RPMI7951 (cell line): ENCODE measurements at regions not wholly inside any gene's neighbourhood (a gene's known extent, or its start where the extent isn't known, plus 50 kb on each side); places are given as distances from the start of the nearest gene placed in this dataset.
"Not testable (repeated sequence)": the region's sequence is repeated elsewhere in the genome, so short reads cannot be mapped to it uniquely, and the experiment has no call there.

Source experiments
- DNase-seq: peaks from one replicate; pipeline ENCODE4 v3.0.0-alpha.2; 2012; ENCODE audit warnings: low read depth

DNA sequence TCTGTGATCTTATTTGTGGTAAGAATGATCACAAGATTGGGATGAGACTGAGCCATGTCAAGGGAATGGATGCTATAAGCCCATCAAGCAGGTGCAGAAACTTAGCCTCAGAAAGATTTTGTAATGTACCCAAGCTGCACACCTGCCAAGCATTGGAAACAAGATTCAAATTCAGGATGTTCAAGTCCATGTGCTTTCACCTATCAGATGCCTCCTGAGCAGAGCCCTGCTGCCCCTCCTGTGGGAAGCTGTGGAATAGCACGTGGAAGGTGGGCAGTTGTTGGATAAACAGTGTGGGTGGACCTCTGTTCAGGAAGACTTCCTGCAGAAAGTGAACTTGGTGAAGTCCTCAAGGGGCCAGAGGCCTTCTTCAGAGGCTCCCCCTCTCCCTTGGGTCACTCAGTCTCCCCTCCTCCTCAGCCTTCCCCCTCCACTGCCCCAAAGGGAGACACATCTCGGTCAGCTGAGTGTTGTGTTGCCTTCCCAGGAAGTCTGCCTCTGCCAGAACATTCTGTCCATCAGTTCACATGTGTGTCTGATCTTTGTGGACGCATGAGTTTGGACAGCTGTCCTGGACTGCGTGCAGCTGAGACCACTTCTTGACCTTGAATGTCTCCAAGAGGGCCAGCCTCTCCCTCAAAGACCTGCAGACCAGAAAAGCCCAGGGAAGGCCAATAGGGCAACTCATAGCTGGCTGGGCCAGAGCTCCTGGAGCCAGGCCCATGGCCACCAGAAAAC lies 186.1 kb downstream of the INHBB start:
- no peak for DNase-seq

- DNase-seq = no peak
These were observed 187.7 kb downstream of the INHBB start for GRCh38 chr2:120533625-120534024.

DNA sequence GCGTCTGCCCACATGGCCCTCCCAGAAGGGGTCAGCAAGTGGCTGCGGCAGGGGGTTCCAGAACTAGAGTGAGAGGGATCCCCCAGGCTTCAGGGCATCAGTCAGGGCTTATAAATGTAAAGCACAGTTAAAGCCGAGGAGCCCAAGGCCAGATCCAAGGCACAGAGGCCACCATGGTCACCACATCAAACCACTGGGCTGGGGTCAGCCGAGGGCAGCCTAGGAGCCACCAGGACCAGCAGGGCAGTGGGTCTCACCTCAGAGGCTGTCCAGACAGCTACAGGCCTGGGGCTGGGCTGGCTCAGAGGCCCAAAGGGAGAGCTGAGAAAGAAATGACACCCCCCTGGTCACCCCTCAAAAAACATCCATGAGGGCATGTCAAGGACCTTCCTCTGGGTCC lies 188.5 kb downstream of the INHBB start:
- no peak for DNase-seq

DNA sequence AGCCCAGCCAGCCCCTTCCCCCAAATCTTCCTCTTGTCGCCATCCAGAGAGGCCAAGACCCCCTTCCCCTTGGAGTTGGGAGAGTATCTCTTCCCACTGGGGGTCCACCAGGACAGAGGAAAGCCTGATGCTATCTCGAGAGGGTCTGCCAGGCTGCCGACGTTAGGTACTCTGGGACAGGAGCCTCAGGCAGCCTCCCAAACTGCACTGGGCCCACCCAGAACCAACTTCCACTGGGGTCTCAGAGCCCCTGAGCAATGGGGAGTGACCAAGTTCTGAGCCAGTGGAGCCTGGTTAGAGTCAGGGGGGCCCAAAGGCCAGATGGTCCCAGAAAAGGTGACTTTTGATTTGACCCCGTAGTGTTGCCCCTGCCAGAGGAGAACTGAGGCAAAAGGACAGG lies 189.1 kb downstream of the INHBB start:
- no peak for DNase-seq

GRCh38 chr2:120536141-120536540 lies 190.2 kb downstream of the INHBB start:
- DNase-seq = no peak

DNA sequence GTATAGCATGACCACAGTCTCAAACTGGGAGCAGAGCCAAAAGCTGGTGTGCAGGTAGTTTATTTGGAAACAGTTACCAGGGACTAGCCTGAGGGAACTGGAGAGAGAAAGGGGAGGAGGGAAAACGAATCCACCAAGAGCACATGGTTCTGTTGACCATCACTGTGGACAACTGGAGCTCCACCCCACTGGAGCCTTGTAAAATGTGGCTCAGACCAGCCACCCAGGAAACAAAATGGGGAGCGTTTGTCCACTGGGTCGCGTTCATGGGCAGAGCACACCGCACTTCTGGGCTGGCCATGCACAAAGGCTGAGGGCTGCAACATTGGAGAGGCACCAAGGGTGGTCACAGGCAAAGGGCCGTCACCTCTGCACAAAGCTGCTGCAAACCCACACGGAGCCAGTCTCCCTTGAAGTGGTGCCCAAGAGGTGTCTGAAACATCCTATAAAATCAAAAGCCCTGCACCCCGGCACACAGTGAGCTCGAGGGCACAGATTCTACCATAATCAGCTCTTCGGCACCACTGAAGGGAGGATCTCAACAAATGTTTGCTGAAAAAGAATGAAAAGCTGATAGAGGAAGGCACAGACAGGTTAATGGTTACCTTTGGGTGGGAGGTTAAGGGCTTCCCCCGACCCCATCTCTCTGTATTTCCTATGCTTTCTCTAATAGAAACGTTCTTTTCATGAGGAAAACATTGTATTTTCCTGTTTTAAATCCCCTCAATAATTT lies 192.9 kb downstream of the INHBB start:
- peak; percentile 22 for DNase-seq

DNA sequence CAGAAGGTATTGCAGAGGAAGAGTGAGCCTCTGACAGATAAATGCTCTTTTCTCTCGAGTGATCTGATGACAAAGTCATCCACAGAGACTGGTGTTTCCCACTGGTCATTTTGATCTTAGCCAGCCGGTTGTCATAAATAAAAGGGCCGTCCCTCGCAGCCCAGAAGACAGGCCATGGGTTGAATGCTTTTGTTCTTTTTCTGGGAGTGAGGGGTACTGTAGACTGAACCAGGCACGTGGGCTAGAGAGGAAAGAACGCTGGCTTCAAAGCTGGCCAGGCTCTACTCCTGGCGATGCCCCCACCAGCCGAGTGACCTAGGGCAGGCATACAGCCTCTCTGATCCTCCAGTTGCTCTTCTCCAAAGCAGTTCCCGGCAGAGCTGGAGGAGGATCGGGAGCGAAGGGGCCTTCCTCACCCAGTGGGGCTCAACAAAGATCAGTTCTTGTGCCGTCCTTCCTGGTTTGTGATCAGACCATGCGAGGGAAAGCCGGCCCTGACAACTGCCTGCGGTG lies 193.5 kb downstream of the INHBB start:
- no peak for DNase-seq

DNA sequence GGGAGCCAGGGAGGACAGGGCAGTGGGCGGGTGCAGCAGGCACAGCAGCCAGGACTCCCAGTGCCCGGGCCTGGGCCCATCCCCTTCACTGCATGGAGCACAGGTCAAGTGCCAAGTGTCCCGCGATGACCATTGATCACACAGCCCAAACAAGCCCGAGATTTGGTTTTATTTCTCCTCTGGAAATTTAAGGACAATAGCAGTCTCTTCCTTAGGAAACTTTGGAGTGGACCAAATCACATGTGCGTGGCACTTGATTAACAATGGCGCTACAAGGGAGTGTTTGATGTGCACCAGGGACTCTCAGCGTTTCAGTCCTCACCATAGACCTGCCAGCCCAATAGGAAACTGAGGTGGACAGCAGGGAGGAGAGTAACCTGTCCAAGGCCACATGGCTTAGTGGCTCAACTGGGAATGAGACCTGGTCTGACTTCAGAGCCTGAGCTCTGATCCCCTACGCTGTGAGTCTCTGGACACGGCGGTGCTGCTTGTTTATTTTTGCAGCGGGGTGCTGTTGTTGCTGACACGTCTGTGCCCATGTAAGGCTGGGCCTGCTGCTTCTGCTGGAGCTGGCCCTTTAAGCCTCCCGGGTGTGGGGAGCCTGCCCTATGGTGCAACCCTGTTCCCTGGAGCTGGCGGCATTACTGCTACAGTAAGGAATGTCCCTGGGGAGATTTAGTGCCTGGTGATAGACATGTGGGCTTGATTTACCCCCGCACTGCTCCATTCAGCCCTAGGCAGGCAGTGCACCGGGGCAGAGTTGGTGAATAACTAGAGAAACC lies 194.2 kb downstream of the INHBB start:
- DNase-seq = peak; percentile 84

- no peak for DNase-seq
These were observed 194.7 kb upstream of the GLI2 start for GRCh38 chr2:120540719-120541552.

GRCh38 chr2:120541553-120541932 lies 194.1 kb upstream of the GLI2 start:
- DNase-seq = no peak

DNA sequence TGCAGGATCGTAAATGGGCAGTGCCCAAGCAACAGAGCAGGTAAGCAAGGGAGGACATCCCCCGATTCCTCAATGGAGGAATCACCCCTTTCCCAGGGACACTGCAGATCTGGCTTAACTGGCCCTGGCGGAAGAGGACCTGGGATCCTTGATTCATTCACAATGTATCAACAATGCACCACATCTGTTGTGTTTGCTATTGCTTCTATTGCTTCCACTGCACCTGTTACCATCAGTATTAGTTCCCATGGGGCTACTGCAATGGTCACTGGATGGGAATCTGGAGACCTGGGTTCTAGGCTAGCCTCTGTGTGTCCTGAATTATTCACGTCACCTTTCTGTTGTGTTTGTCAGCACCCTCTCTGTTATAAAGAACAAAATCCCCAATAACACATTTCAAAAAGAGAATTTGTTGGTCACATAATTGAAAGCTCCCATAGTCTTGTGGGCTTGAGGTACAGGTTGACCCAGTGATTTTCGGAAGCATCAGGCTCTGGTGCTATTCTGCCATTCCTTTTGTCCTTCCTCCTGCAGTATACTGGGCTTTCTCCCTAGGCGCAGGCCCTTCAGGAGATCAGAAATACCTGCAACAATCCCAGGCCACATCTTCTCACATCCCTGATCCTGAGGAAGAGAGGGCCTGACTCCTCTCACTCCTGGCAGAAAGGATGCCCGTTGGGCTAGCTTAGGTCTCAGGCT lies 193.5 kb upstream of the GLI2 start:
- no peak for DNase-seq

DNA sequence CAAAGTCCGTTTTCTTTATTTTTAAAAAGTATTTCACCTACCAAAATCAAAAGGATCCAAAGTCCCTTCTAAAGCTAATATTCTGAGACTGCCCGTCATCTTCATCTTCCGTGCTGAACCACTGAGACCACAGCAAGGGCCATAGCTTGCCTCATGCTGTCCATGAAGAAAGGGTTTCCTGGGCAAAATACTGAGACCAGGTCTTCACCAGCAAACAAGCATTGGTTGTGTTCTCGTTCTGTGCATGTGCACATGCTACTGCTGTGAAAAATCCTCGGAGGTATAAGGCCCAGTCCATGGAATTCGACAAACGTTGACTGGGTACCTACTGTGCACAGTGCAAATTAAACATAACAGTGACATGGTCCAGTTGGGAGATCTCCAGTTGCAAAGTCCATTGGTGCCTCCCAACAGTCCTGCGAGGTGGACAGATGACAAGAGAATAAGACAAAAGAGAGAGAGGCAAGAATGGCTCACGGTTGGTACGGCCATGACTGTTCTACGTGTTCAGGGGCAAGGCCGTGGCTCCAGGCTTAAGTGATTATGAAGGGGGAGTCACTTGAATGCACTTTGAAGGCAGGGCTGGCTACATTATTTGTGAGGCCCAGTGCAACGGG lies 192.6 kb upstream of the GLI2 start:
- DNase-seq = no peak

DNA sequence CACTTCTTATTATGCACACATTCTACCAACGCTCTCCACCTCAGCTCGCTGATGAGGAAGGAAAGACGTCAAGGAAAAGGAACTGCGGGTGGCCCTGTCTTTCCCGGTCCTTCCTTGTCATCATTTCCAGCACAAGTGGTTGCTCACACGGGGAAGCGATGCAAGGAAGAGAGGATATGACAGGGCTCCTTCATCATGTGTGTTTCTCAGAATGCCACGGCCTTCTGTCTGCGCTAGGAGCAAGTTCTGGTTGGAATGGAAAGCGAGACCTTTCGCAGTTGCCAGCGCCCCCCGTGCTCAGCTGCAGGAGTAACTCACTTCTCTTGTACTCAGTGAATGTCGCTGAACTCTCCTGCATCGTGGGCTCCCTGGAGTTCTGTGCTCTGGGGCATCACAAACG lies 191.8 kb upstream of the GLI2 start:
- DNase-seq = no peak

GRCh38 chr2:120544522-120544921 lies 191.1 kb upstream of the GLI2 start:
- no peak for DNase-seq

DNA sequence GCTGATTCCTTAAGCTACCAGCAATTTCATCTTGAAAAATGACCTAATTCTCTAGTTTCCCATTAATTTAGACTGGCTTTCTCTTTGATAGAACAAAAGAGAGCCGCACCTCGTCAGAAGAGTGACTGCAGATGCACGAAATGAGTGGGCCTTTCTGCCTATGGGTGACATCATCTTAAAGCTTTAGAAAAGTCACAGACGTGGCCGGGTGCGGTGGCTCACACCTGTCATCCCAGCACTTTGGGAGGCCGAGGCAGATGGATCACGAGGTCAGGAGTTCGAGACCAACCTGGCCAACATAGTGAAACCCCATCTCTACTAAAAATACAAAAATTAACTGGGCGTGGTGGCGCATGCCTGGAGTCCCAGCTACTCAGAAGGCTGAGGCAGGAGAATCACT lies 190.7 kb upstream of the GLI2 start:
- DNase-seq = not testable (repeated sequence)

DNA sequence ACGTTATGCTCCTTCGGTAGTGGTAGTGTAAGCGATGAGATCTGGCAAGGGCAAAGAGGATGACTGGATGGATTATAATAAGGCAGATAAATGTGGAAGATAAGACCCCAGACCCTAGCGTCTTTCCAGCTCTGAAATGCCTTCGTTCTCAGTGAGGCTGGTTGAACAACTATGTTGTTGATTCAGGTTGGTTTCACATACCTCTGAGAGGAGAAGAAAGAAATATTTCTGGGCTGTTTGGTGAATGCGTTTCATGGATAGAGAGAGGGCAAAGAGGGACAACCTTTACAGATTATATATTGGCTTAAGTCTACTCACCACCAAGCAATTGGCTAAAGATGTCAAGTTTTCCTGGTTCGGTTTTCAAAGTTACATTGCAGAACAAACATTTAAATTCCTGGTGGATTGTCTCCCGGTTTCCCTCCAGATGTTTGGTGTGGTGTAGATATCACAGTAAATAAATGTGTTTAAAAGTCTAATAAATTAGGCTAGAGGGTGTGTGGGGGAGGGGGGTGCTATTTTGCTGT lies 190.1 kb upstream of the GLI2 start:
- DNase-seq = no peak

- peak; percentile 80 for DNase-seq
These were observed 189.4 kb upstream of the GLI2 start for GRCh38 chr2:120546048-120546864.

DNA sequence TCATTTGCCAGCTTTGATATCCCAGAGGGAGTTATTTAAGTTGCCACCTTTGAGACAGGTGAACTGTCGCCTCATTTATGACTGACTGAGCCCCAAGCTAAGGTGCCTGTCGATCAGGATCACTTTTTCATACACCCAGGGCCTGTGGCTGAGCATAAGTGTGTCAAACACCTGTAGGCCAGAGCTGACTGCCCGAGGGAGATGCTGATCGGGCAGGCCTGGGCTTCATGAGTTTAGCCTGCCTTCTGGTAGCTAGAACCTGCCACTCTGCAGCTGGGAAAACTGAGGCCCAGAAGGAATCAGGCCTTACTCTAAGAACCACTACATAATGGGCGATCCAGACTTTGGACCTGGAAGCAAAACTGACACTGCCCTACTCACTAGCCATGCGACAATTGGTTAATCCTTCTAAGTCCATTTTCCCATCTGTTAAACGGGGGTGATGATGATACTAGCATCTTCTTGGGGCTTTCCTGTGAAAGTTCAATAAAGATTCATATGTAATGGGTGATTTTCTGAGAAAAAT lies 188.7 kb upstream of the GLI2 start:
- DNase-seq = no peak

- DNase-seq = no peak
These were observed 188.0 kb upstream of the GLI2 start for GRCh38 chr2:120547662-120548061.
